Muscle layer of duodenum (tissue), 2 donors: ENCODE measurements at regions not wholly inside any gene's neighbourhood (a gene's known extent, or its start where the extent isn't known, plus 50 kb on each side); places are given as distances from the start of the nearest gene placed in this dataset.
A peak's percentile ranks its signal among the peaks of the same experiment; 100 is the strongest.

ENCODE experiments used
- H3K27ac ChIP-seq: one replicate; pipeline ENCODE4 v1.7.0; 2013; ENCODE audit warnings: mild to moderate bottlenecking, low read length
- H3K27me3 ChIP-seq: one replicate; pipeline ENCODE4 v1.7.0; 2013; ENCODE audit warnings: low read depth, mild to moderate bottlenecking, control low read depth, low read length
- H3K36me3 ChIP-seq, 2 donors: one replicate each; pipeline ENCODE4 v1.7.0; 2013; ENCODE audit warnings: low read length in 2 of 2, control low read depth in 1 of 2, mild to moderate bottlenecking in 1 of 2; ENCODE audit not compliant: insufficient read depth in 2 of 2, control insufficient read depth in 1 of 2
- H3K4me1 ChIP-seq, 2 donors: one replicate each; pipeline ENCODE4 v1.7.0; 2013; ENCODE audit warnings: low read length in 2 of 2, mild to moderate bottlenecking in 2 of 2, control low read depth in 1 of 2, moderate library complexity in 1 of 2; ENCODE audit not compliant: insufficient read depth in 2 of 2, control insufficient read depth in 1 of 2
- H3K4me3 ChIP-seq, 2 donors: one replicate each; pipeline ENCODE4 v1.7.0; 2013; ENCODE audit warnings: low read length in 2 of 2, low read depth in 1 of 2, mild to moderate bottlenecking in 1 of 2
- H3K9me3 ChIP-seq, 2 donors: one replicate each; pipeline ENCODE4 v1.7.0; 2013; ENCODE audit warnings: low read length in 2 of 2, control low read depth in 1 of 2, mild to moderate bottlenecking in 1 of 2; ENCODE audit not compliant: control insufficient read depth in 1 of 2
- donor health status: healthy.

DNA sequence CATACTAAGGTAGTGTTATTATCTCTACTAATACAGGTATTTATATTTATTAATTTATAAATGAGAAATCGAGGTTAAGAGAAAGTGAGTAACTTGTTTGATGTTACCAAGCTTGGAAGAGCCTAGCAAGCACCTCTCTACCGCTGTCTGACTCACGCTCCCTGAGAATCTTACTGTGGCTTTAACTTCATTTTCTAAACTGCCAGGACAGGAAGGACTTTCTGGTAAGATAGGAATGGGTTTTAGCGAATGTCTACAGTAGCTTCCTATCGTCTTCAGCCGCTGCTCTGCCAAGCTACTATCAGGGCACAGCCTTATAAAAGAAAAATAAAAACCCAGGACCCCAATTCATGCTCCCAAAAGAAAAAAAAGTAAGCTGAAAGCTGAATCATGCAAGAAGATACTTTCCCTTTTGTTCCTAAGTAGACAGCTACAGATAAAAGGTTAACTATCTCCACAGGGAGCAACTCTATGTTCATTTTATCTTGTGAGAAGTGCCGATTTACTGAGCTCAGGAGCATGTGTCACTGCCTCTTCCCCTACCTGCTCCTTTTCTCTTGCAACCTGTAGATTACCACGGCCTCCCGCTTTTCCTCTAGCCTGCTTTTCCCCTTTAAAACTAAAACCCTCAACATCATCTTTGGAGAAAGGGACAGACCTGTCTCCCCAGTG is 60.2 kb downstream of the THNSL1 start:
- no peak overlapping the region for H3K4me3 ChIP-seq
- H3K27ac ChIP-seq = no peak overlapping the region
- no peaks in the 10 kb centered on the region for H3K36me3 ChIP-seq
- H3K4me1 ChIP-seq = peaks cover 0 to 4% of the 10 kb centered on the region in 2 donors
- H3K27me3 ChIP-seq = no peaks in the 10 kb centered on the region
- H3K9me3 ChIP-seq = no peaks in the 10 kb centered on the region

DNA sequence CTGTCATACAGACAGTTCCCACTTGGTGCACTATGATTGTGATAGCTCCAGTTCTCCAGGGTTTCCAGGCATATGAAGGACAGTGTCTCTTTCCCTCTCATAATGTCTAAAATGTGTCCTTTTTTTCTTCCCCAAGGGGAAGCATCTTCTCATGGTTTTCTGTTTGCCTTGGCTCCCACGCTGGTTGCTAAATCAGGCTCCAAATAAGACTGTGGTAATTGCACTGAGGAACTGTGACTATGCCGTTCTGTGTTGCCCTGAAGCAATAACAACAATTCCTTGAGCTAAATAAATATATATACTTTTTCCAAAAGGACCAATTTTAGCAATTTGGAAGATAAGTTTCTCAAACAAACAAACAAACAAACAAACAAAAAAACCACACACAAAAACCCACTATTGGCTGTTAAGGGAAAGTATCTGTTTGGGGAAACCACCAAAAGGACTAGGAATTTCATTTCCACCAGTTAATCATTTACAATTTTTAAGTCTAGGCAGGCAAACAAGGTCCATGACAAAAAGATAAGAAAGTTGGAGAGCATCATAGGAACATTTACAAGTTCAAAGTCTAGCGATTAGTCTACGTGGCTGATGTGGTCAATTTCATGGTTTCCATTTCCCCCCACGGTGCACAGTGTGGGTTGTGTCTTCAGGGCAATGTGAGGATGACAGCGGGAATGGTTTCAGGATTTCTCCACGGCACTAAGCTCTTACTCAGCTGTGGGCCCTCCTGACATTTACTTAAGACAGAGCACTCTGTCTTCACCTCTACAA is 62.4 kb downstream of the THNSL1 start:
- Histone ChIP-seq H3K4me1 (peaks cover 4 to 6% of the 10 kb centered on the region in 2 donors), H3K27me3 (no peaks in the 10 kb centered on the region), H3K9me3 (no peaks in the 10 kb centered on the region), H3K36me3 (no peaks in the 10 kb centered on the region), H3K4me3 (no peak overlapping the region), H3K27ac (peak overlapping the region; percentile 57)

DNA sequence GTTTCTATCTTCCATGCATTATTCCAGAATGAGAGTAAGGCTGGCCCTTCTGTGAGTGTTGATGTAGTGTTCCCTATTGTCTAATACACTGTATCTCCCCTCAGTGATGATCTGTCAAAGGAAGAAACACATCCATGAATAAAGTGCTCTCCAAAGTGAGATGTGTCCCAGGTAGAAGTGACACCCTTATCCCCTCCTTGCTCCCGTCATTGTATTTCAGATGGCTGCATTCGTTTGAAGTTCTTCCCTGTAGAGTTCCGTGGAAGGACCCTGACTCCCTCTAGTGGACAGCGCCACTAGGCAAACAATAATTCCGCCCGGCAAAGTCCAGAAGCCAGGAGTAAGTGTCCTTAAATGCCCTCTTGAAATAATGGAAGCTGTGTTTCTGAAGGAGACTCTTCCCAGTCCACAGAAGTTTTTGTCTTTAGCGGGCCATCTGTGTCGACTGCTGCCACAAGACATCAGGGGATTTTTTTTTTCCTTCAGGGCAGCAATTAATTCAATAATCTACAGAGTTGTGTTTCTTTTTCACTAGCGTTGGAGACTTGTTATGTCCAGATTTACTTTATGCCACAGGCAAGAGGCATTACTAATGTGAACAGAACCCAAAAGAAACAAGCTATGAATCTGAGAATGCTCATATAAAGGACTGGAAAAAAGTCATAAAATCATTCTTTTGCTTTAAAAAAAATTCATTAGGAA is 64.6 kb downstream of the THNSL1 start:
- H3K27ac ChIP-seq = no peak overlapping the region
- H3K27me3 ChIP-seq = no peaks in the 10 kb centered on the region
- H3K4me1 ChIP-seq = peaks cover 4 to 6% of the 10 kb centered on the region in 2 donors
- H3K4me3 ChIP-seq = no peak overlapping the region
- H3K36me3 ChIP-seq = no peaks in the 10 kb centered on the region
- H3K9me3 ChIP-seq = no peaks in the 10 kb centered on the region

DNA sequence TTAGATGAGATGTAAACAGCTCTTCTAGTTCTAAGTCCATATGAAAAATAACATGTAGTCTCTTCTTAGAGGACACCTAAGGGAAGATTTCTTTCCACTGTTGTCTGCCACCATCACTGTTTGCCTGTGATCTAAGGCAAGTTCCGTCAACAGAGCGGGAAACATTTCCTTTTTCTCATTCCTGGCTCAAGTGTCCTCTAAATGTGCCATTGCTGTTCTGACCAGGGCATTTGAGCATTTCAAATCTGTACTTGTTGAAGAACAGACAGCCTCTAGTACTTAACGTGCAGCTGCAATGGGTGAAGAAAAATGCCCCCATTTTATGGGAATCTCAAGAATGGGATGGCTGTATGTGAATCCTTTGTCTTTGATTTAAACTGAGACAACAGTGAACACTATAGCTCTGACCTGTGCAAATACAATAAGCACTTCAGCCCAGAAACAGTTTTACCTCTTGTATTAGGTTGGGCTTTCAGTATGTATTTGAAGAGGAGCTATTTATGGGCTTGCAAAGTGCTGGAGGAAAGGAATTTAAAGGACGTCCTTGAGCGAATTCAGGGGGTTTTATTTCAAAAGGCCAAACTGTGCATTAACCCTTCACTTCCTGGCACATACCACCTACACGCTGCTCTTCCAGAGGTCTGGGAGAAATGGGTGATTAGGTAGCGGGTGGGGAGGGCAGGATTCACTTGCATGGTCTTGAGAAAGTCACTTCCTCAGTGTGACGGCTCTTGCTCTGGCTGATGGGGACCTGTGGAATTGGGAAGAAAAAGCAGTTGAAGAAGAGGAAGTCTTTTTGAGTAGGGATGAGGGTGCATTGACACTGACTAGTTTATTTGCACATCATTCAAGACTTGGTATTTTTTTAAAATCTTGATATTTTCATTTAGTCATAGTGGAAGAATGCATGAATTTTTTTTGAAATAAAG is 66.1 kb downstream of the THNSL1 start:
- Histone ChIP-seq H3K4me1 (peaks cover 4 to 6% of the 10 kb centered on the region in 2 donors), H3K4me3 (no peak overlapping the region), H3K27ac (no peak overlapping the region), H3K9me3 (no peaks in the 10 kb centered on the region), H3K36me3 (no peaks in the 10 kb centered on the region), H3K27me3 (no peaks in the 10 kb centered on the region)

DNA sequence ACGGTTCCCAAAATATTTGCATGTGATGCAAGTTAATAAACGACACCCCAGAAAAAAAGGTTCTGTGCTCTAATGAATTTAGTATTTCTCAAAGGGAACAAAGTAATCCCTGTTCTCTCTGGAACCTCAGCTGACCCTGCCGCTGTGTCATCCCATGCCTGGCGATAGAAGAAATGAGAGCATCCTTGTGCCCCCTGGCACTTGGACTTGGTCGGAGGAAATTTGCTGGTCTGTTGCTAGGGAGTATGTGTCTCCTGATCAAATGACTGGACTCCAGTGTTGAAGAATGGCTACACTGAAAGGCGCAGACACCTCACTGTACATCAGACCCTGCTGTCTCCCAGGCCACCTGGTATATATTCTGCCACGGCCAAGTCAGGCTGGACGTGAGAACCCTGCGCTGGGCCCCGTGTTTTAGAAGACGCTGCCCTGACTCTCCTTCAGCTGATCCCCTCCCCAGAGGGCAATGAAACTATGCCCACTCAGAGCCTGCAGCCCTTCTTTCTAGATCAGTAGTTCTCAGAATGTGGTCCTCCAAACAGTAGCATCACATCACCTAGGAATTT is 67.2 kb downstream of the THNSL1 start:
- no peak overlapping the region for H3K4me3 ChIP-seq
- H3K27ac ChIP-seq = no peak overlapping the region
- H3K27me3 ChIP-seq = no peaks in the 10 kb centered on the region
- H3K4me1 ChIP-seq = peaks cover 4 to 6% of the 10 kb centered on the region in 2 donors
- H3K36me3 ChIP-seq = no peaks in the 10 kb centered on the region
- no peaks in the 10 kb centered on the region for H3K9me3 ChIP-seq

DNA sequence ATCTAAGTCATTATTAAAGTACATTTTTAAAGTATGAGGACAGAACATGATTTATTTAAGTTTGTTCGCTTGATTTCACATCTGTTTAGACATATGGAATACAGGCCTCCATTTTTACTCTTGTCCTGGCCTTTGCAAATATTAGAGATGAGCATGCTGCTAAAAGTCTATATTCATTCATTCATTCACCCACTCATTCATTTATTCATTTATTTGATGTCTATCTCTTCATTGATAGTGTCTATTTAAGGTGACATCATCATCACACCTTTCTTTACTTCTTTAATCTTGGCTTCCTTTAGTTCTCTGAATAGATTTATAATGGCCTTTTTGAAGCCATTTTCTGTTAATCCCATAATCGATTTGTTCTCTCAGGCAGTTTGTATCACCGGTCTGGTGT is 68.0 kb downstream of the THNSL1 start:
- no peaks in the 10 kb centered on the region for H3K27me3 ChIP-seq
- H3K4me3 ChIP-seq = no peak overlapping the region
- peaks cover under 1 to 6% of the 10 kb centered on the region in 2 donors for H3K4me1 ChIP-seq
- no peaks in the 10 kb centered on the region for H3K36me3 ChIP-seq
- no peak overlapping the region for H3K27ac ChIP-seq
- H3K9me3 ChIP-seq = no peaks in the 10 kb centered on the region

DNA sequence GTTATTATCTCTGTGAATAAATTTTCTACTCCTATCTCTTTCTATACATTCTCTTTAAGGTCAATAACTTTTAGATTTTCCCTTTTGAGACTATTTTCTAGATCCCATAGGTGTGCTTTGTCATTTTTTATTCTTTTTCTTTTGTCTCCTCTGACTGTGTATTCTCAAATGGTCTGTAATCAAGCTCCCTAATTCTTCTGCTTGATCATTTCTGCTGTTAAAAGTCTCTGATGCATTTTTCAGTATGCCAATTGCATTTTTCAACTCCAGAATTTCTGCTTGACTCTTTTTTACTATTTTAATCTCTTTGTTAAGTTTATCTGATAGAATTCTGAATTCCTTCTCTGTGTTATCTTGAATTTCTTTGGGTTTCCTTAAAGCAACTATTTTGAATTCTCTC is 78.2 kb downstream of the THNSL1 start:
- Histone ChIP-seq H3K27me3 (no peaks in the 10 kb centered on the region), H3K27ac (no peak overlapping the region), H3K9me3 (peaks cover 7 to 9% of the 10 kb centered on the region in 2 donors), H3K4me3 (no peak overlapping the region), H3K36me3 (no peaks in the 10 kb centered on the region), H3K4me1 (no peaks in the 10 kb centered on the region)

DNA sequence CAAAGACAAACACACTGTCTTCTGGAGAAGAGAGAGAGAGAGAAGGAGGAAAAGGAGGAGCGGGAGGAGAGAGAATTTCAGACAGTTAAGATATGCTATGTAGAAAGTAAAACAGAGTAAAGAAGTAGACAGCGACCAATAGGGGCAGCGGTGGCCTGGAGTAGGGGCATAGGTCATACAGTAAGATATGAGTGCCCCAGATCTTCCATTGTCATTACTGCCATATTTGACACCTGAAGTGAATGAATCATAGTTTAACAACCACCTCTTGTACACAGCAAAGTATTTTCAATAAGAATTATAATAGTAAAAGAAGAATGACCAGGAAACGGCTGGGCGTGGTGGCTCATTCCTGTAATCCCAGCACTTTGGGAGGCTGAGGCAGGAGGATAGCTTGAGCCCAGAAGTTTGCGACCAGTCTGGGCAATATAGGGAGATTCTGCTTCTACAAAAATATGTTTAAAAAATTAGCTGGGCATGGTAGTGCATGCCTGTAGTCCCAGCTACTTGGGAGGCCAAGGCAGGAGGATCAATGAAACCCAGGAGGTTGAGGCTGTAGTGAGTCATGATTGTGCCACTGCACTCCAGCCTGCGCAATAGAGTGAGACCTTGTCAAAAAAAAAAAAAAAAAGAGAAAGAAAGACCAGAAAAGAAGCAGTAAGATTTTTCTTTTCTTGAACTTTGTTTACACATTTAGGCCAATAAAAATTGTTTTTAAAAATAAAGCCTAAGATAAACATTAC is 77.0 kb upstream of the GPR158 start:
- peaks cover 3 to 9% of the 10 kb centered on the region in 2 donors for H3K9me3 ChIP-seq
- H3K27me3 ChIP-seq = no peaks in the 10 kb centered on the region
- H3K27ac ChIP-seq = no peak overlapping the region
- no peak overlapping the region for H3K4me3 ChIP-seq
- no peaks in the 10 kb centered on the region for H3K4me1 ChIP-seq
- no peaks in the 10 kb centered on the region for H3K36me3 ChIP-seq

DNA sequence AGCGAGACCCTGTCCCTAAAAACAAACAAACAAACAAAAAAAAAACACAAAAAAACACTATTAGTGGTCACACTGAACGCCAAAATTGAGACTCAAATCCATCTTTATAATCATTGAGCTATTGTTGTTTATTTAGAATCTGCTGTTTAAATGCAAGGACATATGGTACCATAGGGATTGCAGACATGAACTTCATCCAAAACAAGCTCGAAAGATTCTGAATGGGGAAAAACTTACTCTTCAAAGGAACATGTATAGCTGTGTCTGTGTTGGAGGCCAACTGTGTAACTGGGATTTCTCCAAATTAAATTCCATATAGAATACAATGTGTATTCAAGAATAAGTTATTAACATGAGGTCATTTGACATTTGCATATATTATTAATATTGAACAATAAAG is 74.7 kb upstream of the GPR158 start:
- no peaks in the 10 kb centered on the region for H3K27me3 ChIP-seq
- H3K27ac ChIP-seq = no peak overlapping the region
- H3K4me1 ChIP-seq = no peaks in the 10 kb centered on the region
- H3K9me3 ChIP-seq = no peaks in the 10 kb centered on the region
- no peak overlapping the region for H3K4me3 ChIP-seq
- no peaks in the 10 kb centered on the region for H3K36me3 ChIP-seq

DNA sequence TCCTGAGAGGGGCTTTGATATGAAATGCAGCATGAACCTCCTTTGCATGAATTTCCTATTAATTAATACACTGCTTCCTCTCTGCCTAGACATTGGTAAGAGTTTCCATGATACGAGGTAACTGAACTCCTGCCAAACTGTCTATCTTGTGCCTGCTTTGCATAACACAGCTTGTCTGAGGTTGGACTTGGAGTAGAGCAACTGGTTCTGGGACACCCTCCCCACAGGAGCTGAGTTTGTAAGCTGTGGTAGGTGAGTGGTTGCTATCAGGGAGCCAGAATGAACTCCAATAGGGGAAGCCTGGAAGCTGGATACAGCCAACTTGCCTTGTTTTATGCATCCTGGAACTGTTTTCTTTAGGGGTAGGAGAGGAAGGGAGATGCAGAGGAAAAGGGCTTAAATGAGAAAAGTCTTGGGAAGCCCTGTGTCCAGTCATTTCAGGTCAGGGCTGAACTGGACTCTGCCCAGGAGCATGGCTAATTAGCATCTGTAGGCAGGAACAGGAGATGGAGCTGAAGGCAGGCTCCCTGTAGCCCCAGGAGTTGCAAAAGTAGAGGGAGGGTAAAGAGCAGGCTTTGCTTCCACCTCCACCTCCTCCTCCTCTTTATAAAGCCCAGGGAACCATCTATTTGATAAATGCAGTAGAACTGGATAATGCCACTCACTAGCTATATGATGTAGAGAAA is 73.2 kb upstream of the GPR158 start:
- no peaks in the 10 kb centered on the region for H3K4me1 ChIP-seq
- H3K36me3 ChIP-seq = no peaks in the 10 kb centered on the region
- no peak overlapping the region for H3K4me3 ChIP-seq
- no peak overlapping the region for H3K27ac ChIP-seq
- no peaks in the 10 kb centered on the region for H3K9me3 ChIP-seq
- no peaks in the 10 kb centered on the region for H3K27me3 ChIP-seq
